Subcutaneous abdominal adipose tissue (tissue), 5 donors: ENCODE measurements at regions not wholly inside any gene's neighbourhood (a gene's known extent, or its start where the extent isn't known, plus 50 kb on each side); places are given as distances from the start of the nearest gene placed in this dataset.
A peak's percentile ranks its signal among the peaks of the same experiment; 100 is the strongest.

Experiments used
- H3K27ac ChIP-seq: one replicate; pipeline ENCODE4 v1.7.0; 2013; ENCODE audit warnings: low read depth, mild to moderate bottlenecking, inconsistent platforms, low read length, moderate library complexity
- H3K27me3 ChIP-seq, 5 donors: one replicate each; pipeline ENCODE4 v1.7.0; 2013; ENCODE audit warnings: low read length in 5 of 5, inconsistent platforms in 1 of 5; ENCODE audit not compliant: control insufficient read depth in 5 of 5, insufficient read depth in 4 of 5
- H3K36me3 ChIP-seq, 5 donors: one replicate each; pipeline ENCODE4 v1.7.0; 2013; ENCODE audit warnings: low read length in 5 of 5; ENCODE audit not compliant: control insufficient read depth in 5 of 5, insufficient read depth in 5 of 5
- H3K4me1 ChIP-seq, 5 donors: one replicate each; pipeline ENCODE4 v1.7.0; 2013; ENCODE audit warnings: low read length in 5 of 5, mild to moderate bottlenecking in 3 of 5, moderate library complexity in 1 of 5; ENCODE audit not compliant: control insufficient read depth in 5 of 5, insufficient read depth in 5 of 5
- H3K4me3 ChIP-seq, 5 donors: one replicate each; pipeline ENCODE4 v1.7.0; 2013; ENCODE audit warnings: low read length in 5 of 5, low read depth in 1 of 5
- H3K9ac ChIP-seq, 5 donors: one replicate each; pipeline ENCODE4 v1.7.0; 2013; ENCODE audit warnings: low read length in 5 of 5, mild to moderate bottlenecking in 4 of 5, moderate library complexity in 3 of 5
- H3K9me3 ChIP-seq, 5 donors: one replicate each; pipeline ENCODE4 v1.7.0; 2013; ENCODE audit warnings: low read length in 5 of 5; ENCODE audit not compliant: control insufficient read depth in 5 of 5
- donor health status: healthy.
- donor health status: healthy.
- donor health status: healthy.
- donor health status: healthy.
- donor health status: healthy.

DNA sequence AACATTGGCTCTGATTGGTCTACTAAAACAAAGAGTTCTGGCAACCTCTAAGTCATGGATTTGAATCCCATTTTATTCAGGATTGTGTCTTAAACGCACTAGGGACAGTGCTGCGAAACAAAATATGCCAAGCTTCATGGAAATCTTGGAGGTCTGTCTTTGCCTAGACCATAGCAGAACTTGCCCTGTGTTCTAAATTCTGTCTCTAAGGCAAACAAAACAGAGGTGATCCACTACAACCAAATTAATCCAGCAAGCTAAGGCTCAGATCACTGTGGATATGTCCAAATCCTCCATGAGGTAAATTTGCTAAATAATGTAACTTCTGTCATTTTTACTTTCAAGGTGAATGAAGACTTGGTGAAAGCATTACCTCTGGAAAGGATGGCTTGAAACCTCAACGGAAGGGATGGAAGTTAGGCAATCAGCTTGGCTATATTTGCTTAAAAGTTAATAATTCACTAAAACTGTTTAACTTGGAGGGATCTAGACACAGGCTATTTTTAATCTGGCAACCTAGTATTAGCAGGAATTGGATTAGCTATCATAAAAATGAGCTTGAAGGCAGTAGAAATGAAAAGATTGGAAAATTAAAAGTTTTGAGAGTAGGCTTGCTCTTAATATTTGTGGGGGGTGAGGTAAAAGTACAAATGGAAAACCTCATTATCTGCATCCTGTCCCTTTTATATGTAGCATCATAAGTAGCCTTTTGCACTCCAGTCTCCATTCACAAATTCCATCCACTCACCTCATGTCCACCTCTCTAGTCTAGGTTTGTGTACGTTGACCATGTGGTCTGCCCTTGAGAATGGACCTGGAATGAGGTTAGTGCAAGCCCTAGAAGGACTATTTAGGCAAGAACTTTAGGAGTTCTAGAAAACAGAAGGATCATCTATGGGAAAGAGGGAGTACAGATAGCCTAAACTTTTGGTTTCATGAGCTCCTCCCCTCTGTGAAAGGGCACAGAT lies 176.2 kb downstream of the SMC2 start:
- H3K9me3 ChIP-seq = no peaks in the 10 kb centered on the region
- H3K9ac ChIP-seq = no peak overlapping the region
- no peaks in the 10 kb centered on the region for H3K36me3 ChIP-seq
- no peaks in the 10 kb centered on the region for H3K4me1 ChIP-seq
- H3K27me3 ChIP-seq = no peaks in the 10 kb centered on the region
- no peak overlapping the region for H3K27ac ChIP-seq
- H3K4me3 ChIP-seq = no peak overlapping the region

GRCh38 chr9:104276709-104277245 lies 182.7 kb downstream of the SMC2 start:
- Histone ChIP-seq H3K36me3 (no peaks in the 10 kb centered on the region), H3K4me3 (no peak overlapping the region), H3K27ac (no peak overlapping the region), H3K9me3 (no peaks in the 10 kb centered on the region), H3K27me3 (no peaks in the 10 kb centered on the region), H3K9ac (no peak overlapping the region), H3K4me1 (peaks cover 0 to 5% (median 2%) of the 10 kb centered on the region in 5 donors)

DNA sequence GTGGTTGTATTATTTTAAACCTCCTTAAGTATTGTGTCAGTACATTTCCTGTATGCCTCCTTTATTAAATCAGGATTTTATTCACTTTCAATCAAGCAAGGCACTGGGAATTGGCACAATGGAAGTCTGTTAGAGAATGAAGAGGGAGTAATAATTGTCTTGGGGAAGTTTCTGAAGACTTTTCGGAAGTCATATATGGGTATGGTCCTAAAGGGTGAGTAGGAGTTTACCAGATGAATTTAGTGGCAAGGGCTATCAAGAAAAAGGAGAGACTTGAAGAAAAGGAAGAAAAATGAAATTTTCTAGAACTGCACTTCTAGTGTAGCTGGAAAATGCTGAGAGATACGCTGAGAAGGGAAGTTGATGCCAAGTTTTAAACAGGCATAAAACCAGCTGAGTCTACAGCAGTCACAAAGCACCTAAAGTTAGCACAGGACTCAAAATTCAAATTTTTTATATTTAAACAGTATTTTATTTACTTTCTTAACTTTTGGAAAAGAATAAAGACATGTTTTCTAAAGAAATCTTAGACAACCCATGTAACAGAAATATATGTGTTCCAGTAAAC lies 184.9 kb downstream of the SMC2 start:
- Histone ChIP-seq H3K9ac (no peak overlapping the region), H3K36me3 (no peaks in the 10 kb centered on the region), H3K4me3 (no peak overlapping the region), H3K4me1 (peaks cover 0 to 5% (median 2%) of the 10 kb centered on the region in 5 donors), H3K27ac (no peak overlapping the region), H3K27me3 (no peaks in the 10 kb centered on the region), H3K9me3 (no peaks in the 10 kb centered on the region)

DNA sequence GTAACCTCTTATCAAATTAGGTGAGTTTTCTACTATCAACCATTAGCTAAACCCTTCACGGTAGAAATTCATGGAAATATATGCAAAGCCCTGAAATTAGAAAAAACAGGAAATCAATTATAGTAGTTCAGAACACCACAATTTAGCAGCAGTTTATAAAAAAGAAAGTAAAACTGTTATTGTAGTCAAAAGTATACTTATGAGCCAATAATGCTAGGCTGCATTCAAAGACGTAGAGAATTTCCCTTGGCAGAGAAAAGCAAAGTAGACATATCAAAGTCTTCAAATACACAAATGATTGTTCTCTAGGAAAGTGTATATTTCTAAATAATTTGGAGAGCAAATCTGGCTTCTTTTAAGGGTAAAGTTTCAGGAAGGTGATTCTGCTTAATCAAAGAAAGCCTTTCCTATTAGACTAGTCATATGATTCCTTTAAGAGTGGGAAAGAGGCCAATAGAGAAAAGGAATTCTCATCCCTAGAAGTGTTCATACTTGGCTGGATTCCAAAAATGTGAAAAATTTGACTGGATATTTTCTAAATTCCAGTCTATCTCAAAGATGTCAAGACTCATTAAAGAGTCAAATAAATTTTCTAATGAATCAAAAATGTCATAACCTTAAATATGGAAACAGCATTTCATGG lies 185.5 kb downstream of the SMC2 start:
- peaks cover 0 to 5% (median 2%) of the 10 kb centered on the region in 5 donors for H3K4me1 ChIP-seq
- no peak overlapping the region for H3K4me3 ChIP-seq
- H3K36me3 ChIP-seq = no peaks in the 10 kb centered on the region
- no peaks in the 10 kb centered on the region for H3K27me3 ChIP-seq
- peak overlapping the region in 1 of 5 donors; percentile 7 for H3K9ac ChIP-seq
- no peaks in the 10 kb centered on the region for H3K9me3 ChIP-seq
- no peak overlapping the region for H3K27ac ChIP-seq

- H3K4me1 ChIP-seq = peaks cover 0 to 5% (median 2%) of the 10 kb centered on the region in 5 donors
- H3K4me3 ChIP-seq = no peak overlapping the region
- H3K36me3 ChIP-seq = no peaks in the 10 kb centered on the region
- H3K27me3 ChIP-seq = no peaks in the 10 kb centered on the region
- no peaks in the 10 kb centered on the region for H3K9me3 ChIP-seq
- H3K9ac ChIP-seq = no peak overlapping the region
- H3K27ac ChIP-seq = no peak overlapping the region
Observed at GRCh38 chr9:104280178-104280560, 186.1 kb downstream of the SMC2 start.

DNA sequence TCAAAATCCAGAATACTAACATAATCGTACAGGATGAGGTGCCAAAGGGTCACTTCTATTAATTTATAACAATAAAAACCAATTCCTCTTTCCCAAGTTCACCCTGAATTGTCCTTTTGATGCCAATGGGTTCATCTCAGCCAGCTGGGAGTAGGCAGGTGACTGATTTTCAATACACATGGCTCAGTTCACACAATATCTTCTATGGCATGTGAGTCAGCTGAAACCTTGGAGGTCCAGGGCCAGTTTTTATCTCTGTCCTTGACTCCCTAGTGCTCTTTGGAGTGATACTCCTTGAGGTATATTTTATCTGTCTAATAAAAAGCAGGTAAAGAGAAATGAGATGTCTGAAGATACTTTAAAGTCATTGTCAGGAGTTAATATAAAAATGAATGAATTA lies 186.6 kb downstream of the SMC2 start:
- peaks cover 0 to 5% (median 2%) of the 10 kb centered on the region in 5 donors for H3K4me1 ChIP-seq
- H3K27ac ChIP-seq = no peak overlapping the region
- H3K27me3 ChIP-seq = no peaks in the 10 kb centered on the region

DNA sequence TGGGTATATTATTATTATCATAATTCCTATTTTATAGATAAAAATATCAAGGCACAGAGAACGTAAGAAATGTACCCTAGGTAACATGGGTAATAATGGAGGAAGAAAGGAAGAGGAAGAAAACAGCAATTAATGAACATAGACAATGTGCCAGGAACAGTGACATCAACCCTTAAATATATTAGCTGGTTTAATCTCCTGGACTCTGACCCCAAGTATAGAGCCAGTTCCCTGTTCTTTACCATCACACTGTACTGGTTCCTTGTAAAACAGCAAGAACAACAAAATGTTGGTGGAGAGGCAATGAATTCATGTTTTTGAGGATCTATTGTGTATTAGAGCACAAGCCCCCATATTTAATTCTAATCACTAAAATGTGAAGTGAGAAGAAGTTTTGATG lies 192.1 kb downstream of the SMC2 start:
- Histone ChIP-seq H3K4me1 (no peaks in the 10 kb centered on the region), H3K36me3 (no peaks in the 10 kb centered on the region), H3K9me3 (no peaks in the 10 kb centered on the region), H3K9ac (no peak overlapping the region), H3K27me3 (no peaks in the 10 kb centered on the region), H3K27ac (no peak overlapping the region), H3K4me3 (no peak overlapping the region)

More for the DNA sequence above, 186.6 kb downstream of the SMC2 start:
- no peak overlapping the region for H3K9ac ChIP-seq
- H3K4me3 ChIP-seq = no peak overlapping the region
- H3K36me3 ChIP-seq = no peaks in the 10 kb centered on the region
- no peaks in the 10 kb centered on the region for H3K9me3 ChIP-seq

DNA sequence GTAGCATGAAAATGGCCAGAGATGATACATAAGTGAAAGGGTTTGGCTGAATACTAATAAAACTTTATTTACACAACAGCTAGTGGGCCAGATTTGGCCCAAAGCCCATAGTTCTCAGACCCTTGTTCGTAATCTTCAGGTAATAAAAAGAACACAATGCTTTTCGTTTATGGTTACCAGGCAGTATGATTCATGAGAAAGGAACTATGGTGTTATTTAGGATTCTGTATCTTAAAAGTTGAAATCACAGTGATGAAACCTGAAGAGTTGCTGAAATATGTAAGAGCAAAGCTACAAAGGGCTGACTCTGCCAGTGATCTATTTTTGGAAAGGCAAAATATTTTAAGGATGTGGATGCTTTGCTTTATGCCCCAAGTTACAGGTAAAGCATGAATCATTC lies 192.7 kb downstream of the SMC2 start:
- Histone ChIP-seq H3K27ac (no peak overlapping the region), H3K4me3 (no peak overlapping the region), H3K36me3 (no peaks in the 10 kb centered on the region), H3K9me3 (no peaks in the 10 kb centered on the region), H3K27me3 (no peaks in the 10 kb centered on the region), H3K4me1 (no peaks in the 10 kb centered on the region), H3K9ac (no peak overlapping the region)

DNA sequence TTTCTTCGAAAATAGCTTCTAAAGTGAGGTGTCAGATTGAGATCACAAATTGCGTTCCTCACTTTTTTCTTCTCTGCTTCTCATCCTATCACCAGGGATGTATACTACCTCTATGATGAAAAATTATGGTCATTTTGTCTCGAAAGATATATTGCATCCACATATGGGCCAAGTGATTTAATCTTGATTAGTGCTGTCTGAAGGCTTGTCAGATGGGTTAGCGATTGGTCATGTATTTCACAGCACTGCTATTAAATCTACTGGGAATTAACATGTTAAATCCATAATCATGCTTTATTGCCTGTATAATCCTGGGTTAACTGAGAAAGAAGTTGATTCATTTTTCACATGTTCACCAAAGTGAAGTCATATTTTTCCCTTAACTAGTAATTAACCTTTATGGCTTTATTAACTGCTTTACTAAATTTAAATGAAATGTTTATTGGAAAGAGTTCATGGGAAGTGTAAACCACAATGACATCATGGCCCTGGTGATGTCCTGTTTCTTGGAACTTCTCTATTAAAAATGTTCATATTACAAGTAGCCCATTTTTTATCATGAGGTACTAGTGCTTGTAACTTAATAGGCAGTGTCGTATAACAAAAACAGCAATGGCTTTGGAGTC lies 193.3 kb downstream of the SMC2 start:
- H3K4me3 ChIP-seq = no peak overlapping the region
- no peaks in the 10 kb centered on the region for H3K36me3 ChIP-seq
- H3K27ac ChIP-seq = no peak overlapping the region
- no peaks in the 10 kb centered on the region for H3K27me3 ChIP-seq
- H3K4me1 ChIP-seq = no peaks in the 10 kb centered on the region
- H3K9ac ChIP-seq = no peak overlapping the region
- H3K9me3 ChIP-seq = no peaks in the 10 kb centered on the region
